Panc1 (cell line): ENCODE measurements at regions not wholly inside any gene's neighbourhood (a gene's known extent, or its start where the extent isn't known, plus 50 kb on each side); places are given as distances from the start of the nearest gene placed in this dataset.

Experiments
- ATAC-seq: fragments of 200-7000 bp; cut with Tn5 transposase; 2 replicates; pipeline ENCODE4 v1.9.1; 2020; ENCODE audit warnings: mild to moderate bottlenecking, moderate library complexity
- BruUV-seq: library from RNA; stranded (reverse); fragments of 400-500 nt; replicated peaks from 2 replicates; lab custom pipeline; 2021; lab: Mats Ljungman, UMichigan
- CTCF ChIA-PET: fragments of 300-600 bp; sonication (Branson Sonifier 250); formaldehyde crosslinking; loops from one replicate; lab custom pipeline; 2022; ENCODE audit warnings: antibody characterized with exemption; lab: Charles Lee
- POLR2A ChIA-PET: fragments of 300-600 bp; sonication (Branson Sonifier 250); formaldehyde crosslinking; loops from one replicate; lab custom pipeline; 2022; ENCODE audit warnings: antibody characterized with exemption; lab: Charles Lee
- DNase-seq: peaks from one replicate; pipeline ENCODE4 v3.0.0-alpha.2; 2010; ENCODE audit warnings: low read depth, low spot score
- H3K27ac ChIP-seq: 2 replicates; pipeline ENCODE4 v1.5.1; 2011; ENCODE audit warnings: mild to moderate bottlenecking, low read length, inconsistent platforms
- H3K27me3 ChIP-seq: fragments of 200-500 bp; sonication (Bioruptor generic); 2 replicates; pipeline ENCODE4 v1.6.0; 2014; ENCODE audit warnings: low read length, inconsistent platforms; ENCODE audit not compliant: control insufficient read depth, insufficient read depth
- H3K36me3 ChIP-seq: fragments of 200-500 bp; sonication (Bioruptor generic); 2 replicates; pipeline ENCODE4 v1.5.1; 2014; ENCODE audit warnings: inconsistent platforms, mild to moderate bottlenecking, low read length, moderate library complexity; ENCODE audit not compliant: control insufficient read depth, insufficient read depth
- H3K4me1 ChIP-seq: 2 replicates; pipeline ENCODE4 v1.5.1; 2011; ENCODE audit warnings: inconsistent platforms, mild to moderate bottlenecking, low read length, moderate library complexity; ENCODE audit not compliant: control insufficient read depth, insufficient read depth
- H3K4me3 ChIP-seq, 2 experiments: 2 replicates each; pipeline ENCODE4 v1.5.1; 2011 to 2012; ENCODE audit warnings: low read depth in 2 of 2, low read length in 2 of 2, mild to moderate bottlenecking in 2 of 2, inconsistent platforms in 1 of 2, moderate library complexity in 1 of 2
- H3K9me3 ChIP-seq: fragments of 200-500 bp; sonication (Bioruptor generic); 2 replicates; pipeline ENCODE4 v1.5.1; 2014; ENCODE audit warnings: low read depth, mild to moderate bottlenecking, inconsistent platforms, low read length, moderate library complexity; ENCODE audit not compliant: control insufficient read depth, insufficient read depth
- CTCF ChIP-seq: fragments of 450-650 bp; IDR thresholded peaks from 2 replicates; pipeline ENCODE4 v1.5.1; 2017; ENCODE audit warnings: mild to moderate bottlenecking
- POLR2AphosphoS5 ChIP-seq: IDR thresholded peaks from 2 replicates; pipeline ENCODE4 v1.6.1; 2012; ENCODE audit warnings: mild to moderate bottlenecking, low read depth, low read length, moderate library complexity
- REST ChIP-seq, 2 experiments: IDR thresholded peaks; 2 replicates each; pipeline ENCODE4 v1.6.1; 2011 to 2012; ENCODE audit warnings: low read depth in 2 of 2, control low read depth in 1 of 2, low read length in 1 of 2, mild to moderate bottlenecking in 1 of 2, moderate library complexity in 1 of 2; ENCODE audit not compliant: insufficient read depth in 1 of 2
- SIN3A ChIP-seq: IDR thresholded peaks from 2 replicates; pipeline ENCODE4 v1.6.1; 2012; ENCODE audit warnings: low read depth, mild to moderate bottlenecking, low read length, moderate library complexity, borderline replicate concordance; ENCODE audit not compliant: insufficient read depth
- TCF7L2 ChIP-seq: IDR thresholded peaks from 2 replicates; pipeline ENCODE4 v1.6.1; 2011; ENCODE audit warnings: mild to moderate bottlenecking, low read depth, low read length, inconsistent platforms
- in situ Hi-C: cut with HindIII; loops from 2 replicates; pipeline ENCODE4 v1.10.0; 2016; ENCODE audit warnings: low sequenced_read_pairs, low pct_unique_long_range_greater_than_20kb
- intact Hi-C: fragments of 100-400 bp; cut with micrococcal nuclease; formaldehyde crosslinking; loops from one replicate; pipeline ENCODE4 v1.10.0; 2022; ENCODE audit not compliant: unreplicated experiment

- ATAC-seq, result no peak
- BruUV-seq, result no TSS peak
- Histone ChIP-seq H3K4me3 (no peak overlapping the region), H3K27me3 (peaks cover 3% of the 10 kb centered on the region; the same call in 1 of the 2 replicates), H3K27ac (no peak overlapping the region), H3K4me1 (no peaks in the 10 kb centered on the region), H3K36me3 (no peaks in the 10 kb centered on the region), H3K9me3 (no peaks in the 10 kb centered on the region)
- in situ Hi-C loops (no loop called here), intact Hi-C loops (no loop called here)
- TF ChIP-seq REST (IDR thresholded peaks at IDR 0.05; ENCODE audit: insufficient read depth in 1 of 2, low read depth in 2 of 2, low read length in 1 of 2), result no peak
- TF ChIP-seq TCF7L2, result no peak
- TF ChIP-seq SIN3A, result no peak
- no peak for TF ChIP-seq POLR2AphosphoS5
- TF ChIP-seq CTCF, result no peak
- no peak for DNase-seq
- ChIA-PET POLR2A (no interaction called here), CTCF (no interaction called here)
Observed at GRCh38 chr5:54704825-54705224, 187.3 kb downstream of the SNX18 start.

GRCh38 chr5:54704333-54704732 lies 186.8 kb downstream of the SNX18 start:
- intact Hi-C loops, result no loop called here
- BruUV-seq, result no TSS peak
- H3K9me3 ChIP-seq, result no peaks in the 10 kb centered on the region
- in situ Hi-C loops, result no loop called here
- H3K4me1 ChIP-seq, result no peaks in the 10 kb centered on the region
- H3K4me3 ChIP-seq, result no peak overlapping the region
- ATAC-seq (no peak), DNase-seq (no peak)
- ChIA-PET CTCF (no interaction called here), POLR2A (no interaction called here)
- no peaks in the 10 kb centered on the region for H3K36me3 ChIP-seq
- no peak overlapping the region for H3K27ac ChIP-seq
- H3K27me3 ChIP-seq, result no peaks in the 10 kb centered on the region
- TF ChIP-seq CTCF (no peak), REST (IDR thresholded peaks at IDR 0.05; ENCODE audit: insufficient read depth in 1 of 2, low read depth in 2 of 2, low read length in 1 of 2) (no peak), TCF7L2 (no peak), SIN3A (no peak), POLR2AphosphoS5 (no peak)
